Suprapubic skin (tissue), 4 donors: ENCODE measurements at regions not wholly inside any gene's neighbourhood (a gene's known extent, or its start where the extent isn't known, plus 50 kb on each side); places are given as distances from the start of the nearest gene placed in this dataset.
"Not testable (repeated sequence)": the region's sequence is repeated elsewhere in the genome, so short reads cannot be mapped to it uniquely, and the experiment has no call there.

Experiments
- DNase-seq, 2 donors: peaks; one replicate each; pipeline ENCODE4 v3.0.0-alpha.2; 2019; ENCODE audit warnings: low spot score in 2 of 2
- H3K27ac ChIP-seq: fragments of 200-600 bp; sonication (generic); one replicate; pipeline ENCODE4 v1.5.1; 2019
- H3K27me3 ChIP-seq: fragments of 200-600 bp; sonication (generic); one replicate; pipeline ENCODE4 v1.5.1; 2019
- H3K36me3 ChIP-seq: fragments of 200-600 bp; sonication (generic); one replicate; pipeline ENCODE4 v1.5.1; 2019
- H3K4me1 ChIP-seq: fragments of 200-600 bp; sonication (generic); one replicate; pipeline ENCODE4 v1.5.1; 2019
- H3K4me3 ChIP-seq: fragments of 200-600 bp; sonication (generic); one replicate; pipeline ENCODE4 v1.5.1; 2019; ENCODE audit warnings: mild to moderate bottlenecking
- H3K9me3 ChIP-seq: fragments of 200-600 bp; sonication (generic); one replicate; pipeline ENCODE4 v1.5.1; 2019
- EP300 ChIP-seq: sonication (generic); formaldehyde crosslinking; IDR thresholded peaks from one replicate; pipeline ENCODE4 v1.6.1; 2017; ENCODE audit warnings: antibody characterized with exemption
- POLR2A ChIP-seq, 2 donors: fragments of 450-650 bp; IDR thresholded peaks; one replicate each; pipeline ENCODE4 v1.6.1; 2017; ENCODE audit warnings: antibody characterized with exemption in 2 of 2, mild to moderate bottlenecking in 2 of 2, moderate library complexity in 2 of 2
- POLR2AphosphoS5 ChIP-seq, 3 donors: sonication (generic); formaldehyde crosslinking; IDR thresholded peaks; one replicate each; pipeline ENCODE4 v1.6.1; 2017; ENCODE audit warnings: antibody characterized with exemption in 3 of 3
- WGBS: methylation state at CpG from one replicate; pipeline ENCODE4 v1.1.5; 2018; 5-methylcytosine and 5-hydroxymethylcytosine counted together
- TF ChIP-seq, protein P1 (sequence below), 2 donors: fragments of 200-600 bp in 1 of 2; fragments of 450-650 bp in 1 of 2; sonication (generic) in 1 of 2; IDR thresholded peaks; one replicate each; pipeline ENCODE4 v1.5.1; 2016 to 2019; ENCODE audit warnings: antibody characterized with exemption in 2 of 2, mild to moderate bottlenecking in 1 of 2, moderate library complexity in 1 of 2

DNA sequence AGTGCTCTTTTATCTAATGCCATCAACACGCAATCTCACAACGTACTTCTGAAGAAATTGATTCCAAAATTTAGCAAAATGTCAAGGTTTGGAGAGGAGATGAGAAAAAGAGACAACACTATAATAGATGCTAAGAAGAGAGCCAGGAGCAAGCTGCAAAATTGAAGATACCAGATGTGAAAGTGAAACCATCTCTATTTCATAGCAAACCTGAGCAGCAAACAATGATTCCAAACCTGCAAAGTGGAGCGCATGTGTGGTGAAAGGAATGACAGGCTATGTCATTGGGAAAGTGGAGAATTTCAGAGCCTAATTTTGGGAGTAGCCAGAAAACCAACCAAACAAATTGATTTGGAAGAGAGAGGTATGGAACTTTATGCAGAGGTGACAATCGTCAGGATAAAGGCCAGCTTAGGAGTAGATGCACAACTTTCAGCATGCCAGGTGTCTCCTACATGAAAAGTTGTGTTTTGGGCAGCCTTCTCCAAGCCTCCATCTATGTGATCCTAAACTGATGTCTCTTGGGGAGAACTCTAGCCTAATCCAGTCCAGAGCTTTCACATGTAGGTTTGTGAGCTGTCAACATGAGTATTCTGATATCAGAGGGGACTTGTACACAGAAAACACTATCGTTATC lies 158.4 kb upstream of the FNDC3A start:
- no peaks in the 10 kb centered on the region for H3K9me3 ChIP-seq
- no peak for DNase-seq
- WGBS: 83% methylated on average over 5 of the region's 5 CpGs
- no peaks in the 10 kb centered on the region for H3K27me3 ChIP-seq
- TF ChIP-seq, protein P1, sequence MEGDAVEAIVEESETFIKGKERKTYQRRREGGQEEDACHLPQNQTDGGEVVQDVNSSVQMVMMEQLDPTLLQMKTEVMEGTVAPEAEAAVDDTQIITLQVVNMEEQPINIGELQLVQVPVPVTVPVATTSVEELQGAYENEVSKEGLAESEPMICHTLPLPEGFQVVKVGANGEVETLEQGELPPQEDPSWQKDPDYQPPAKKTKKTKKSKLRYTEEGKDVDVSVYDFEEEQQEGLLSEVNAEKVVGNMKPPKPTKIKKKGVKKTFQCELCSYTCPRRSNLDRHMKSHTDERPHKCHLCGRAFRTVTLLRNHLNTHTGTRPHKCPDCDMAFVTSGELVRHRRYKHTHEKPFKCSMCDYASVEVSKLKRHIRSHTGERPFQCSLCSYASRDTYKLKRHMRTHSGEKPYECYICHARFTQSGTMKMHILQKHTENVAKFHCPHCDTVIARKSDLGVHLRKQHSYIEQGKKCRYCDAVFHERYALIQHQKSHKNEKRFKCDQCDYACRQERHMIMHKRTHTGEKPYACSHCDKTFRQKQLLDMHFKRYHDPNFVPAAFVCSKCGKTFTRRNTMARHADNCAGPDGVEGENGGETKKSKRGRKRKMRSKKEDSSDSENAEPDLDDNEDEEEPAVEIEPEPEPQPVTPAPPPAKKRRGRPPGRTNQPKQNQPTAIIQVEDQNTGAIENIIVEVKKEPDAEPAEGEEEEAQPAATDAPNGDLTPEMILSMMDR (IDR thresholded peaks at IDR 0.05): no peak
- TF ChIP-seq POLR2AphosphoS5 (IDR thresholded peaks at IDR 0.05) (no peak), EP300 (no peak), POLR2A (IDR thresholded peaks at IDR 0.05) (no peak)
- no peaks in the 10 kb centered on the region for H3K36me3 ChIP-seq
- no peak overlapping the region for H3K4me3 ChIP-seq
- H3K27ac ChIP-seq: no peak overlapping the region
- H3K4me1 ChIP-seq: peaks cover 7% of the 10 kb centered on the region

DNA sequence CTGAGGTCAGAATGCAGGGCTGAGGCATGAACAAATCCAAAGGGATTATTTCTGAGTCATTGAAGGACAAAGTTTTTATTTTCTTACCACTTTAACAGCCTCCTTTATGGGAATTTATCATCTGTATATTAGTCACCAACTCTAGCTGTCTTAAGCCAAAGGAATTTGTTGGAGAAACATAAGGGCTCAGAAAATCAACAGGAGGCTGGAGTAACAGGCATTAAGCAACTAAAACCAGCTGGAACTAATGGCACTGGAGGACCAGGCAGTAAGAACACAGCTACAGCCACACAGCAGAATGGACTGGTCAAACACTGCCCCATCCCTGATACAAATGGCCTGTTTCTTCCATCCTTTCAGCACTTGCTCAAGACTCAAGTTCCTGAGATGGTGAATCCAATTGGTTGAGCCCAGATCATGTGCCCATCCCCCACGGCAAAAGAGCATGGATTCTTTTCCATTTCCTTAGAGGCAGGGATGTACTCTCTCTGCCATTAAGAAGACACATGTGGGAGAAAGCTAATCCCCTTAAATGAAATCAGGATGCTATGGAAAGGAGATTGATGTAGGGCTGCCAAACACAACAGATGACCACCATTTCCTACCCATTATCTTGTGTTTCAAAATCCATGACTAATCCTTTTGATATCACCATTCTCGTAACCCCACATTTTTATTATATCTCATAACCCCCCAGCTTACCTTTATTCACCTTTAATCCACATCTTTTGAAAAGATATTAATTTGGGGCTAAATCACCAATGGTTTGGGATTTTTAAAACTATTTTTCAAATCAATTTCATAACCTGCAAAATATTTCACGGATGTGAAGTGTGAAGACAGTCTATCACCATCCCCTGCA lies 157.0 kb upstream of the FNDC3A start:
- no peaks in the 10 kb centered on the region for H3K36me3 ChIP-seq
- 74% methylated on average over 3 of the region's 3 CpGs for WGBS
- H3K27me3 ChIP-seq: no peaks in the 10 kb centered on the region
- H3K9me3 ChIP-seq: no peaks in the 10 kb centered on the region
- TF ChIP-seq, protein P1 (IDR thresholded peaks at IDR 0.05): no peak
- TF ChIP-seq POLR2AphosphoS5 (IDR thresholded peaks at IDR 0.05): no peak
- no peak for TF ChIP-seq EP300
- TF ChIP-seq POLR2A (IDR thresholded peaks at IDR 0.05): no peak
- H3K27ac ChIP-seq: peak overlapping the region; percentile 73
- DNase-seq: peak in 1 of 2 donors; percentile 80
- no peak overlapping the region for H3K4me3 ChIP-seq
- H3K4me1 ChIP-seq: peaks cover 7% of the 10 kb centered on the region

DNA sequence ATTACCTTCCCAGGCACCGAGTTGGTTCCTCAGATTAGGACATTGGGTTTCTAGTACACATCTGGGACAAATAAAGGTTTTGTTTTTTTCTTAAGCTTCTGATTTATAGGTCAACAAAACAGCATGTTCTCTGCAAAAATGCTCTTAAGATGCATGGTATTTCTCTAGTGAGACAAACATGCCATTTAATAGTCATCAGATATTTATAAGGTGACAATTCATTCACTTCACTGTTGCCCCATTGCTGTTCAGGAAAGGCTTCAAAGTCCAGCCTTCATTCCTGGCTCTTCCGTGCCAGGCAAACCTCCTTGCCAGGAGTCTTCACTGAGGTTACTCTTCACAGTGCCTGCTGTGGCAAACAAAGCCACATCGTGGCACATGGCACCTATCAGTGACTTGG lies 156.3 kb upstream of the FNDC3A start:
- Histone ChIP-seq H3K4me1 (peaks cover 7% of the 10 kb centered on the region), H3K27ac (no peak overlapping the region), H3K9me3 (no peaks in the 10 kb centered on the region), H3K4me3 (no peak overlapping the region), H3K27me3 (no peaks in the 10 kb centered on the region), H3K36me3 (no peaks in the 10 kb centered on the region)
- TF ChIP-seq POLR2AphosphoS5 (IDR thresholded peaks at IDR 0.05): peak in 1 of 3 donors; percentile 39
- TF ChIP-seq, protein P1 (IDR thresholded peaks at IDR 0.05): no peak
- no peak for DNase-seq
- WGBS: 70% methylated on average over 3 of the region's 3 CpGs

DNA sequence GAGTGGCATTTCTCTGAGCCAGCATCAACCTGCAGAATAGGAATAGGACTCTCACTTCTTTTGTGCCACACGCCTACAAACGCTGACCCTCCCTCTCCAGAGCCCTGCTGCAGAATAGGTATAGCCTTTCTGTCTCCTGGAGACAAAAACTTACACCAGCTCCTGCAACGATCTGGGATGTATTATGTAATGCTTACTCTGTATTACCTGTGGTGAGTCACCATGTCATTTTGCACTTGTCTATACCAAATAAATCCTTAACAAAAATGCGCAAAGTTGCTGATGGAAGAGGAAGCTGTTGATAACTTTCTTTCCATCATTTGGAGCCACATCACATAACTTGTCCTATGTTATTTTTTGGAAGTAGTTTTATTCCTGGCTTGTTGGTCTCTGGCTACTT lies 155.8 kb upstream of the FNDC3A start:
- DNase-seq: no peak
- WGBS: 77% methylated on average over 4 of the region's 4 CpGs
- Histone ChIP-seq H3K4me1 (peaks cover 7% of the 10 kb centered on the region), H3K36me3 (no peaks in the 10 kb centered on the region), H3K9me3 (no peaks in the 10 kb centered on the region), H3K27ac (peak overlapping the region; percentile 55), H3K4me3 (no peak overlapping the region), H3K27me3 (no peaks in the 10 kb centered on the region)
- no peak for TF ChIP-seq POLR2A (IDR thresholded peaks at IDR 0.05)
- TF ChIP-seq, protein P1 (IDR thresholded peaks at IDR 0.05): no peak
- no peak for TF ChIP-seq POLR2AphosphoS5 (IDR thresholded peaks at IDR 0.05)
- no peak for TF ChIP-seq EP300

DNA sequence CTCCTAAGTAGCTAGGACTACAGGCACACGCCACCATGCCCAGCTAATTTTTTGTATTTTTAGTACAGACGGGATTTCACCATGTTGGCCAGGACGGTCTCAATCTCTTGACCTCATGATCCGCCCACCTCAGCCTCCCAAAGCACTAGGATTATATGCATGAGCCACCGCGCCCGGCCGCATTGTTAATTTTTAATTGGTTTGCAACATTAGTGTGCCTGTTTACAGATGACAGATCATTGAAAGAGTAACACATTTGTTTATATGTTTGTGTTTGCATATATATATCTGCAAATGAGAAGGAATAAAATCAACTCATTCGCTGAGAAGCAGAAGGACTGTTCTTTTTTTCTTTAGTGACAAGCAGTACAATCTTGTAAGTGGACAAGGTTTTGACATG lies 152.2 kb upstream of the FNDC3A start:
- H3K4me3 ChIP-seq, H3K9me3 ChIP-seq, H3K27ac ChIP-seq, H3K4me1 ChIP-seq, H3K27me3 ChIP-seq, DNase-seq, H3K36me3 ChIP-seq: not testable (repeated sequence)
- WGBS: 95% methylated on average over 9 of the region's 9 CpGs
